MCF 10A (cell line): ENCODE measurements at regions not wholly inside any gene's neighbourhood (a gene's known extent, or its start where the extent isn't known, plus 50 kb on each side); places are given as distances from the start of the nearest gene placed in this dataset.
"Not testable (repeated sequence)": the region's sequence is repeated elsewhere in the genome, so short reads cannot be mapped to it uniquely, and the experiment has no call there.

Experiments
- BruUV-seq: library from RNA; stranded (reverse); fragments of 400-500 nt; replicated peaks from 2 replicates; lab custom pipeline; 2021; lab: Mats Ljungman, UMichigan
- CTCF ChIA-PET: fragments of 300-600 bp; sonication (Branson Sonifier 250); formaldehyde crosslinking; extraction: SDS; loops from one replicate; lab custom pipeline; 2021; ENCODE audit warnings: antibody characterized with exemption, inconsistent platforms; lab: Yijun Ruan, JAX
- POLR2A ChIA-PET: fragments of 300-600, 350-650 bp; sonication (Branson Sonifier 250); formaldehyde crosslinking; extraction: SDS; loops from one replicate; lab custom pipeline; 2020; ENCODE audit warnings: antibody characterized with exemption, inconsistent platforms; lab: Yijun Ruan, JAX
- DNase-seq: peaks from one replicate; pipeline ENCODE4 v3.0.0-alpha.2; 2018; ENCODE audit not compliant: unreplicated experiment
- H3K27ac Mint-ChIP-seq: one replicate; pipeline ENCODE4 v1.8.0; 2022; ENCODE audit warnings: mild to moderate bottlenecking, low read depth, mixed read lengths; ENCODE audit not compliant: unreplicated experiment
- H3K27me3 Mint-ChIP-seq: one replicate; pipeline ENCODE4 v1.8.0; 2022; ENCODE audit warnings: mixed read lengths; ENCODE audit not compliant: insufficient read depth, unreplicated experiment
- H3K36me3 Mint-ChIP-seq: one replicate; pipeline ENCODE4 v1.8.0; 2022; ENCODE audit warnings: mild to moderate bottlenecking, moderate library complexity, mixed read lengths; ENCODE audit not compliant: insufficient read depth, unreplicated experiment
- H3K4me1 Mint-ChIP-seq: one replicate; pipeline ENCODE4 v1.8.0; 2022; ENCODE audit warnings: mixed read lengths; ENCODE audit not compliant: insufficient read depth, unreplicated experiment
- H3K4me3 Mint-ChIP-seq: one replicate; pipeline ENCODE4 v1.8.0; 2022; ENCODE audit warnings: mild to moderate bottlenecking, moderate library complexity, mixed read lengths; ENCODE audit not compliant: unreplicated experiment
- H3K9me3 Mint-ChIP-seq: one replicate; pipeline ENCODE4 v1.8.0; 2022; ENCODE audit warnings: mixed read lengths; ENCODE audit not compliant: unreplicated experiment
- CTCF ChIP-seq: fragments of 200-600 bp; IDR thresholded peaks from one replicate; pipeline ENCODE4 v1.8.0; 2022; ENCODE audit warnings: antibody characterized with exemption, mild to moderate bottlenecking; ENCODE audit not compliant: unreplicated experiment
- intact Hi-C: fragments of 100-400 bp; cut with micrococcal nuclease; formaldehyde crosslinking; loops from 2 replicates; pipeline ENCODE4 v1.14.1; 2022

- ChIA-PET CTCF (interaction anchor here (0.6 to 0.7 kb wide), 2 partner anchors 383 to 877 kb away, joined by 3 read pairs; no protein-coding TSS in a partner anchor), POLR2A (no interaction called here)
- BruUV-seq, result no TSS peak
- H3K4me3 Mint-ChIP-seq, result no peak overlapping the region
- H3K9me3 Mint-ChIP-seq, result no peaks in the 10 kb centered on the region
- no peak overlapping the region for H3K27ac Mint-ChIP-seq
- peaks cover 12% of the 10 kb centered on the region for H3K27me3 Mint-ChIP-seq
- H3K36me3 Mint-ChIP-seq, result no peaks in the 10 kb centered on the region
- TF ChIP-seq CTCF, result no peak
- DNase-seq, result no peak
- no peaks in the 10 kb centered on the region for H3K4me1 Mint-ChIP-seq
- intact Hi-C loops, result no loop called here
Measured at GRCh38 chr15:77898811-77899730, 178.4 kb downstream of the TBC1D2B start.

- H3K27me3 Mint-ChIP-seq, result peaks cover 12% of the 10 kb centered on the region
- intact Hi-C loops, result no loop called here
- TF ChIP-seq CTCF, result no peak
Measured at GRCh38 chr15:77897896-77898406, 179.6 kb downstream of the TBC1D2B start.

GRCh38 chr15:77897113-77897895, 180.2 kb downstream of the TBC1D2B start:
- BruUV-seq, H3K27ac Mint-ChIP-seq, H3K4me3 Mint-ChIP-seq, H3K36me3 Mint-ChIP-seq, H3K4me1 Mint-ChIP-seq, intact Hi-C loops, DNase-seq, H3K9me3 Mint-ChIP-seq, POLR2A ChIA-PET: not testable (repeated sequence)
- H3K27me3 Mint-ChIP-seq, result peaks cover 12% of the 10 kb centered on the region
- CTCF ChIA-PET, result interaction anchor here (0.6 kb wide), 1 partner anchor 21 kb away, joined by 3 read pairs; no protein-coding TSS in a partner anchor

More at GRCh38 chr15:77897896-77898406, 179.6 kb downstream of the TBC1D2B start:
- no TSS peak for BruUV-seq
- no peaks in the 10 kb centered on the region for H3K36me3 Mint-ChIP-seq
- H3K4me3 Mint-ChIP-seq, result no peak overlapping the region
- no peaks in the 10 kb centered on the region for H3K4me1 Mint-ChIP-seq
- ChIA-PET POLR2A (no interaction called here), CTCF (interaction anchor here (0.6 kb wide), 1 partner anchor 22 kb away, joined by 3 read pairs; no protein-coding TSS in a partner anchor)
- DNase-seq, result no peak
- H3K9me3 Mint-ChIP-seq, result no peaks in the 10 kb centered on the region
- no peak overlapping the region for H3K27ac Mint-ChIP-seq

GRCh38 chr15:77896147-77897112, 181.1 kb downstream of the TBC1D2B start:
- H3K27ac Mint-ChIP-seq, CTCF ChIA-PET, H3K4me3 Mint-ChIP-seq, BruUV-seq, H3K9me3 Mint-ChIP-seq, H3K4me1 Mint-ChIP-seq, POLR2A ChIA-PET, DNase-seq, H3K36me3 Mint-ChIP-seq, intact Hi-C loops: not testable (repeated sequence)
- peaks cover 12% of the 10 kb centered on the region for H3K27me3 Mint-ChIP-seq
